SU-DHL-6 (cell line): ENCODE measurements at regions not wholly inside any gene's neighbourhood (a gene's known extent, or its start where the extent isn't known, plus 50 kb on each side); places are given as distances from the start of the nearest gene placed in this dataset.

Experiments
- CTCF ChIP-seq: fragments of 200-600 bp; sonication (generic); IDR thresholded peaks from one replicate; pipeline ENCODE4 v1.5.1; 2017; ENCODE audit warnings: antibody characterized with exemption, mild to moderate bottlenecking, low read length, moderate library complexity; ENCODE audit not compliant: insufficient read depth, poor library complexity, severe bottlenecking
- EZH2phosphoT487 ChIP-seq: fragments of 200-600 bp; sonication (generic), shearing (Covaris generic); conservative IDR thresholded peaks from 2 replicates; pipeline ENCODE4 v1.6.1; 2018; ENCODE audit warnings: mild to moderate bottlenecking, antibody characterized with exemption, low read length, moderate library complexity, mixed read lengths

GRCh38 chr12:111216387-111217159, 152.3 kb downstream of the PHETA1 start:
- no peak for TF ChIP-seq CTCF
- no peak for TF ChIP-seq EZH2phosphoT487
